GM18505 (cell line): ENCODE measurements at regions not wholly inside any gene's neighbourhood (a gene's known extent, or its start where the extent isn't known, plus 50 kb on each side); places are given as distances from the start of the nearest gene placed in this dataset.
"Not testable (repeated sequence)": the region's sequence is repeated elsewhere in the genome, so short reads cannot be mapped to it uniquely, and the experiment has no call there.

ENCODE experiments used
- ATAC-seq: cut with Tn5 transposase; IDR thresholded peaks from one replicate; pipeline ENCODE4 v1.9.1; 2021; ENCODE audit not compliant: unreplicated experiment
- POLR2A ChIP-seq: IDR thresholded peaks from 4 replicates; pipeline ENCODE4 v1.6.1; 2011; ENCODE audit warnings: borderline replicate concordance; ENCODE audit not compliant: insufficient read depth, insufficient read length; ENCODE audit errors: extremely low read depth

- TF ChIP-seq POLR2A, result no peak
- no peak for ATAC-seq
Measured at GRCh38 chr7:115329006-115329405, 407.1 kb downstream of the MDFIC start.

- no peak for TF ChIP-seq POLR2A
Measured at GRCh38 chr7:115328018-115328417, 406.1 kb downstream of the MDFIC start.

GRCh38 chr7:115327326-115327725, 405.4 kb downstream of the MDFIC start:
- ATAC-seq, result no peak
- TF ChIP-seq POLR2A, result no peak

More at GRCh38 chr7:115328018-115328417, 406.1 kb downstream of the MDFIC start:
- no peak for ATAC-seq

- TF ChIP-seq POLR2A, result no peak
- no peak for ATAC-seq
Measured at GRCh38 chr7:115319541-115319940, 397.6 kb downstream of the MDFIC start.

- ATAC-seq, result not testable (repeated sequence)
Measured at GRCh38 chr7:115310316-115310715, 388.4 kb downstream of the MDFIC start.

GRCh38 chr7:115306586-115306985, 384.7 kb downstream of the MDFIC start:
- no peak for ATAC-seq
- no peak for TF ChIP-seq POLR2A

- no peak for TF ChIP-seq POLR2A
- no peak for ATAC-seq
Measured at GRCh38 chr7:115300231-115300870, 378.5 kb downstream of the MDFIC start.

- no peak for TF ChIP-seq POLR2A
- ATAC-seq, result no peak
Measured at GRCh38 chr7:115299397-115300037, 377.6 kb downstream of the MDFIC start.

- no peak for TF ChIP-seq POLR2A
- ATAC-seq, result no peak
Measured at GRCh38 chr7:115297656-115298055, 375.8 kb downstream of the MDFIC start.

GRCh38 chr7:115293628-115294240, 371.8 kb downstream of the MDFIC start:
- no peak for TF ChIP-seq POLR2A
- ATAC-seq, result no peak

GRCh38 chr7:115292381-115292780, 370.5 kb downstream of the MDFIC start:
- ATAC-seq, result no peak
- TF ChIP-seq POLR2A, result no peak

- no peak for TF ChIP-seq POLR2A
- ATAC-seq, result no peak
Measured at GRCh38 chr7:115289971-115290370, 368.1 kb downstream of the MDFIC start.

- ATAC-seq, result no peak
- TF ChIP-seq POLR2A, result no peak
Measured at GRCh38 chr7:115276791-115277190, 354.9 kb downstream of the MDFIC start.

GRCh38 chr7:115273855-115274254, 352.0 kb downstream of the MDFIC start:
- not testable (repeated sequence) for ATAC-seq

- TF ChIP-seq POLR2A, result no peak
- ATAC-seq, result no peak
Measured at GRCh38 chr7:115273139-115273772, 351.4 kb downstream of the MDFIC start.
